ENCODE measurements at regions not wholly inside any gene's neighbourhood (a gene's known extent, or its start where the extent isn't known, plus 50 kb on each side); places are given as distances from the start of the nearest gene placed in this dataset.

GRCh38 chr1:47643306-47644211, 205.7 kb downstream of the FOXD2 start:
- Mint-ChIP-seq H3K27ac (no peak overlapping the region), H3K4me3 (peak overlapping the region; percentile 37), H3K9me3 (no peaks in the 10 kb centered on the region), H3K4me1 (ENCODE audit: unreplicated experiment) (peaks cover 31% of the 10 kb centered on the region), H3K36me3 (no peaks in the 10 kb centered on the region), H3K27me3 (peaks cover 56% of the 10 kb centered on the region)
- no peak for TF ChIP-seq CTCF (conservative IDR thresholded peaks at IDR 0.05)
- no peak for DNase-seq (ENCODE audit: extremely low spot score, unreplicated experiment)

- no peak for TF ChIP-seq CTCF (conservative IDR thresholded peaks at IDR 0.05)
- Mint-ChIP-seq H3K27ac (peak overlapping the region; percentile 19), H3K9me3 (no peaks in the 10 kb centered on the region), H3K4me3 (peak overlapping the region; percentile 37), H3K4me1 (ENCODE audit: unreplicated experiment) (peaks cover 31% of the 10 kb centered on the region), H3K27me3 (peaks cover 57% of the 10 kb centered on the region), H3K36me3 (no peaks in the 10 kb centered on the region)
- no peak for DNase-seq (ENCODE audit: extremely low spot score, unreplicated experiment)
Measured at GRCh38 chr1:47644212-47644573, 206.3 kb downstream of the FOXD2 start.

- H3K9me3 Mint-ChIP-seq = no peaks in the 10 kb centered on the region
- H3K27me3 Mint-ChIP-seq = peaks cover 50% of the 10 kb centered on the region
- H3K4me3 Mint-ChIP-seq = no peak overlapping the region
- no peak for TF ChIP-seq CTCF (conservative IDR thresholded peaks at IDR 0.05)
- H3K4me1 Mint-ChIP-seq (ENCODE audit: unreplicated experiment) = peaks cover 33% of the 10 kb centered on the region
- no peak for DNase-seq (ENCODE audit: extremely low spot score, unreplicated experiment)
- H3K27ac Mint-ChIP-seq = no peak overlapping the region
- no peaks in the 10 kb centered on the region for H3K36me3 Mint-ChIP-seq
Measured at GRCh38 chr1:47645151-47645550, 207.3 kb downstream of the FOXD2 start.

GRCh38 chr1:47646676-47647075, 208.8 kb downstream of the FOXD2 start:
- H3K27ac Mint-ChIP-seq = no peak overlapping the region
- H3K36me3 Mint-ChIP-seq = no peaks in the 10 kb centered on the region
- peaks cover 46% of the 10 kb centered on the region for H3K4me1 Mint-ChIP-seq (ENCODE audit: unreplicated experiment)
- no peak overlapping the region for H3K4me3 Mint-ChIP-seq
- H3K27me3 Mint-ChIP-seq = peaks cover 47% of the 10 kb centered on the region
- DNase-seq (ENCODE audit: extremely low spot score, unreplicated experiment) = no peak
- H3K9me3 Mint-ChIP-seq = no peaks in the 10 kb centered on the region
- no peak for TF ChIP-seq CTCF (conservative IDR thresholded peaks at IDR 0.05)

GRCh38 chr1:47647327-47647845, 209.5 kb downstream of the FOXD2 start:
- TF ChIP-seq CTCF (conservative IDR thresholded peaks at IDR 0.05) = no peak
- Mint-ChIP-seq H3K4me3 (no peak overlapping the region), H3K36me3 (no peaks in the 10 kb centered on the region), H3K27ac (no peak overlapping the region), H3K4me1 (ENCODE audit: unreplicated experiment) (peaks cover 53% of the 10 kb centered on the region), H3K27me3 (peaks cover 45% of the 10 kb centered on the region), H3K9me3 (no peaks in the 10 kb centered on the region)
- no peak for DNase-seq (ENCODE audit: extremely low spot score, unreplicated experiment)
